Endothelial cell (in vitro differentiated cells): ENCODE measurements at regions not wholly inside any gene's neighbourhood (a gene's known extent, or its start where the extent isn't known, plus 50 kb on each side); places are given as distances from the start of the nearest gene placed in this dataset.
"Not testable (repeated sequence)": the region's sequence is repeated elsewhere in the genome, so short reads cannot be mapped to it uniquely, and the experiment has no call there.

Source experiments
- DNase-seq: peaks from one replicate; pipeline ENCODE4 v3.0.0; 2021; ENCODE audit warnings: low spot score
- H3K27ac Mint-ChIP-seq: one replicate; pipeline ENCODE4 v1.8.0; 2021; ENCODE audit warnings: mixed read lengths, inconsistent platforms; ENCODE audit not compliant: unreplicated experiment
- H3K27me3 Mint-ChIP-seq: one replicate; pipeline ENCODE4 v1.8.0; 2021; ENCODE audit warnings: mild to moderate bottlenecking, moderate library complexity, mixed read lengths, inconsistent platforms; ENCODE audit not compliant: unreplicated experiment
- H3K36me3 Mint-ChIP-seq: one replicate; pipeline ENCODE4 v1.8.0; 2021; ENCODE audit warnings: mild to moderate bottlenecking, low read depth, mixed read lengths, inconsistent platforms; ENCODE audit not compliant: unreplicated experiment
- H3K4me1 Mint-ChIP-seq: one replicate; pipeline ENCODE4 v1.8.0; 2021; ENCODE audit warnings: mild to moderate bottlenecking, mixed read lengths, inconsistent platforms; ENCODE audit not compliant: unreplicated experiment
- H3K4me3 Mint-ChIP-seq: one replicate; pipeline ENCODE4 v1.8.0; 2021; ENCODE audit warnings: mild to moderate bottlenecking, mixed read lengths, inconsistent platforms; ENCODE audit not compliant: unreplicated experiment
- H3K9me3 Mint-ChIP-seq: one replicate; pipeline ENCODE4 v1.8.0; 2021; ENCODE audit warnings: mixed read lengths, inconsistent platforms; ENCODE audit not compliant: unreplicated experiment
- TF ChIP-seq, protein P1 (sequence below): fragments of 200-600 bp; sonication (generic); IDR thresholded peaks from one replicate; pipeline ENCODE4 v1.5.0; 2021; ENCODE audit warnings: antibody characterized with exemption; ENCODE audit not compliant: unreplicated experiment

DNA sequence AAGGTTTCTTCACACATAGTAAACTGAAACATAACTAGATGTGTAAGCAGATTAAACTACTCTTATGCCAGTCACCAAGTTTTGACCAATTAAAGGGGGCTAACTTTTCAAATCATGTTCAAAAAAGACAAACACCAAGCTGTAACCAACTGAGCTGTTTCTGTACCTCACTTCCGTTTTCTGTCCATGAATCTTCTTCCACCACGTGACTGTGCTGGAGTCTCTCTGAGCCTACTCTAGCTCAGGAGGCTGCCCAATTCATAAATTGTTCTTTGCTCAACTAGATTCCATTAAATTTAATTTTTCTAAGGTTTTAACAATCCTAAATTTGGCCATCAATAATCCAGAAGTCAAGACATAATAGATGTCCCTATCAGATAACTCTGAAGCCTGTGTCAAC is 229.4 kb downstream of the FNDC1 start:
- Mint-ChIP-seq H3K36me3 (no peaks in the 10 kb centered on the region), H3K27ac (no peak overlapping the region), H3K4me3 (no peak overlapping the region), H3K4me1 (no peaks in the 10 kb centered on the region), H3K27me3 (no peaks in the 10 kb centered on the region), H3K9me3 (no peaks in the 10 kb centered on the region)
- no peak for DNase-seq
- TF ChIP-seq, protein P1, sequence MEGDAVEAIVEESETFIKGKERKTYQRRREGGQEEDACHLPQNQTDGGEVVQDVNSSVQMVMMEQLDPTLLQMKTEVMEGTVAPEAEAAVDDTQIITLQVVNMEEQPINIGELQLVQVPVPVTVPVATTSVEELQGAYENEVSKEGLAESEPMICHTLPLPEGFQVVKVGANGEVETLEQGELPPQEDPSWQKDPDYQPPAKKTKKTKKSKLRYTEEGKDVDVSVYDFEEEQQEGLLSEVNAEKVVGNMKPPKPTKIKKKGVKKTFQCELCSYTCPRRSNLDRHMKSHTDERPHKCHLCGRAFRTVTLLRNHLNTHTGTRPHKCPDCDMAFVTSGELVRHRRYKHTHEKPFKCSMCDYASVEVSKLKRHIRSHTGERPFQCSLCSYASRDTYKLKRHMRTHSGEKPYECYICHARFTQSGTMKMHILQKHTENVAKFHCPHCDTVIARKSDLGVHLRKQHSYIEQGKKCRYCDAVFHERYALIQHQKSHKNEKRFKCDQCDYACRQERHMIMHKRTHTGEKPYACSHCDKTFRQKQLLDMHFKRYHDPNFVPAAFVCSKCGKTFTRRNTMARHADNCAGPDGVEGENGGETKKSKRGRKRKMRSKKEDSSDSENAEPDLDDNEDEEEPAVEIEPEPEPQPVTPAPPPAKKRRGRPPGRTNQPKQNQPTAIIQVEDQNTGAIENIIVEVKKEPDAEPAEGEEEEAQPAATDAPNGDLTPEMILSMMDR = no peak

DNA sequence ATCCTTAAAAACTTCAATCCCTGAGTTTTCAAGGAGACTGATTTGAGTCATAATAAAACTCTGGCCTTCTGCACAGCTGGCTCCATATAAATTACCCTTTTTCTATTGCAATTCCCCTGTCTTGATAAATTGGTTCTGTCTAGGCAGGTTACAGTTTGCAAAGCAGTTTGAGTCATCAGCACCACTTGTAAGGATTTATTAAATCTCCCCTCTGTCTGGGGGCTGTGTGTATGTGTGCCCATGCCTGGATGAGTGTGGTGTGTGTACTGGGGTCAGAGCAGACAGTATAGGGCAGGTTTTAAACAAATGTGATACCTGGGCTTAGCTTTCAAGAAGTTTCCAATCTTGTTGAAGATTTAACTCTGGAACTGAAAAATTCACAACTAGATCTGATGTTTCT is 228.6 kb downstream of the FNDC1 start:
- no peaks in the 10 kb centered on the region for H3K36me3 Mint-ChIP-seq

DNA sequence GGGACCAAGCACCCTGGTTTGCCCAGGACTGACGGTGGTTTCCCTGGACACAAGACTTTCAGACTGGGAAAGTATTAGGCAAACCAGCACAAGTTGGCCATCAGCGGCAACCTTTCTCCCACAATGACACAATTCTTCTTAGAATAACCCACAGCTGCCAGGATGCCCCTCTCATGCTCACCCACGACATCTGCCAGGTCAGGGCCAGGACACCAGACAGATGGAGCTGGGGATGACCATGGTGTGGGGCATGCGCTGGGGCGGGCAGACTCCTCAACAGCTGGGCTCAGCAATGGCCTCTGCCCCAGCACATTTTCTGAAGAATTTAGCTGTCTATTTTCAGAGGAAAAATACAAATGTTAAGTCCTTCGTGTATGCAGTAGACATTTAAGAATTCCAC is 226.4 kb downstream of the FNDC1 start:
- no peaks in the 10 kb centered on the region for H3K9me3 Mint-ChIP-seq
- H3K27ac Mint-ChIP-seq = no peak overlapping the region
- TF ChIP-seq, protein P1 = no peak
- H3K4me3 Mint-ChIP-seq = no peak overlapping the region
- H3K4me1 Mint-ChIP-seq = no peaks in the 10 kb centered on the region
- no peaks in the 10 kb centered on the region for H3K27me3 Mint-ChIP-seq
- no peaks in the 10 kb centered on the region for H3K36me3 Mint-ChIP-seq
- no peak for DNase-seq

More for the DNA sequence above, 228.6 kb downstream of the FNDC1 start:
- Mint-ChIP-seq H3K27ac (no peak overlapping the region), H3K27me3 (no peaks in the 10 kb centered on the region), H3K4me1 (no peaks in the 10 kb centered on the region), H3K9me3 (no peaks in the 10 kb centered on the region), H3K4me3 (no peak overlapping the region)
- TF ChIP-seq, protein P1 = no peak
- no peak for DNase-seq

DNA sequence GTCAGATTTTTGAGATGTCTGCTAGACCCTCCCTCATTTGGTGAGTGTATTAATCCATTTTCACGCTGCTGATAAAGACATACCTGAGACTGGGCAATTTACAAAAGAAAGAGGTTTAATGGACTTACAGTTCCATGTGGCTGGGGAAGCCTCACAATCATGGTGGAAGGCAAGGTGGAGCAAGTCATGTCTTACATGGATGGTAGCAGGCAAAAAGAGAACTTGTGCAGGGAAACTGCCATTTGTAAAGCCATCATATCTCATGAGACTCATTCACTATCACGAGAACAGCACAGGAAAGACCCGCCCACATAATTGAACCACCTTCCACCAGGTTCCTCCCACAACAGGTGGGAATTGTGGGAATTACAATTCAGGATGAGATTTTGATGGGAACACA is 223.5 kb downstream of the FNDC1 start:
- not testable (repeated sequence) for DNase-seq, H3K27ac Mint-ChIP-seq, H3K4me3 Mint-ChIP-seq, H3K9me3 Mint-ChIP-seq, H3K27me3 Mint-ChIP-seq, H3K36me3 Mint-ChIP-seq, H3K4me1 Mint-ChIP-seq

DNA sequence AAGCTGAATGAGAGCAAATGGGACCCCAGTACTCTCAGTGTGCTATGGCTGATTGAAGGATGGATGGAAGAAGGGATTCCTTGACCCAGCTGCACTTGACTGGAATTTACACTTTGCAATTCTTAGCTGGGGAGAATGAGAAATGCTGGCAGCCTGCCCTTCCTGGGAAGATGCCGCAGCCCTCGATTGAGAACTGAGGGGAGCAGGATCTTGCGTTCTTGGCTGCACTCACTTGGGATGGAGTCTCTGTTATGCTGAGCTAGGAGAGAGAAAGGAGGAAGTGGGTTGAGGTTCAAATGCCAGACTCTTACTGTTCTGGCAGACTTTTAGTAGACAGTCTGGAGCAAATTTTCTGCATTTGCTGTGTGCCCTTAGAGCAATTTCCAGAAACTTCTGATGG is 221.2 kb downstream of the FNDC1 start:
- no peak for DNase-seq
- Mint-ChIP-seq H3K27ac (no peak overlapping the region), H3K27me3 (no peaks in the 10 kb centered on the region), H3K9me3 (no peaks in the 10 kb centered on the region), H3K4me3 (no peak overlapping the region), H3K4me1 (no peaks in the 10 kb centered on the region), H3K36me3 (no peaks in the 10 kb centered on the region)
- TF ChIP-seq, protein P1 = no peak

DNA sequence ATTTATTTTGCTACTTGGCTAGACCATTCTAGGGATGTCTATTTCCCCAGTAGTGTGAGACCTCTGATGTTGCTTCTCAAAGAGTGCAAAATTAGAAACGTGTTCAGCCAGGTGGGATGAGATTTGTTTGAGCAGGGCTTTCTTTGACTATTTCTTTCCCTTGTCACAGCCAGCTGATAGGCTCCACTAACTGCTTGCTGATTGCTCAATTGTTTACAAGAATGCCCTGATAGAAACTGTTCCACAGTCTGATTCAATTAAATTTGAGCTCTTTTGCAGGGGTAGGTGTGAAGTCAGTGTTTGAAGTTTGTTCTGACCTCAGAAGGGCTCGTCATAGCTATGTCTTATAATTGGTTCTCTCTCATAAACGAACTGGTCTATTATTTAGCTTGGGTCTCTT is 220.5 kb downstream of the FNDC1 start:
- TF ChIP-seq, protein P1 = no peak
- H3K4me3 Mint-ChIP-seq = no peak overlapping the region
- H3K9me3 Mint-ChIP-seq = no peaks in the 10 kb centered on the region
- no peaks in the 10 kb centered on the region for H3K4me1 Mint-ChIP-seq
- H3K27me3 Mint-ChIP-seq = no peaks in the 10 kb centered on the region
- no peak for DNase-seq
- no peak overlapping the region for H3K27ac Mint-ChIP-seq
- H3K36me3 Mint-ChIP-seq = no peaks in the 10 kb centered on the region
